GM12864 (cell line): ENCODE measurements at regions not wholly inside any gene's neighbourhood (a gene's known extent, or its start where the extent isn't known, plus 50 kb on each side); places are given as distances from the start of the nearest gene placed in this dataset.

Experiments used
- DNase-seq: peaks from one replicate; pipeline ENCODE4 v3.0.0-alpha.2; 2011; ENCODE audit warnings: low read depth
- H3K4me3 ChIP-seq: 2 replicates; pipeline ENCODE4 v1.5.1; 2011; ENCODE audit warnings: mild to moderate bottlenecking, low read depth, low read length, control low read depth
- TF ChIP-seq, protein P1 (sequence below): IDR thresholded peaks from 2 replicates; pipeline ENCODE4 v1.5.1; 2011; ENCODE audit warnings: low read depth, mild to moderate bottlenecking, moderate library complexity, low read length, control low read depth, inconsistent platforms; ENCODE audit errors: missing control alignments

- no peak for DNase-seq
- H3K4me3 ChIP-seq = no peak overlapping the region
- TF ChIP-seq, protein P1, sequence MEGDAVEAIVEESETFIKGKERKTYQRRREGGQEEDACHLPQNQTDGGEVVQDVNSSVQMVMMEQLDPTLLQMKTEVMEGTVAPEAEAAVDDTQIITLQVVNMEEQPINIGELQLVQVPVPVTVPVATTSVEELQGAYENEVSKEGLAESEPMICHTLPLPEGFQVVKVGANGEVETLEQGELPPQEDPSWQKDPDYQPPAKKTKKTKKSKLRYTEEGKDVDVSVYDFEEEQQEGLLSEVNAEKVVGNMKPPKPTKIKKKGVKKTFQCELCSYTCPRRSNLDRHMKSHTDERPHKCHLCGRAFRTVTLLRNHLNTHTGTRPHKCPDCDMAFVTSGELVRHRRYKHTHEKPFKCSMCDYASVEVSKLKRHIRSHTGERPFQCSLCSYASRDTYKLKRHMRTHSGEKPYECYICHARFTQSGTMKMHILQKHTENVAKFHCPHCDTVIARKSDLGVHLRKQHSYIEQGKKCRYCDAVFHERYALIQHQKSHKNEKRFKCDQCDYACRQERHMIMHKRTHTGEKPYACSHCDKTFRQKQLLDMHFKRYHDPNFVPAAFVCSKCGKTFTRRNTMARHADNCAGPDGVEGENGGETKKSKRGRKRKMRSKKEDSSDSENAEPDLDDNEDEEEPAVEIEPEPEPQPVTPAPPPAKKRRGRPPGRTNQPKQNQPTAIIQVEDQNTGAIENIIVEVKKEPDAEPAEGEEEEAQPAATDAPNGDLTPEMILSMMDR = no peak
These were observed 874.0 kb upstream of the EPHA5 start for GRCh38 chr4:66544281-66544680.

- no peak for DNase-seq
- TF ChIP-seq, protein P1 = no peak
- no peak overlapping the region for H3K4me3 ChIP-seq
These were observed 869.5 kb upstream of the EPHA5 start for GRCh38 chr4:66539745-66540144.

DNA sequence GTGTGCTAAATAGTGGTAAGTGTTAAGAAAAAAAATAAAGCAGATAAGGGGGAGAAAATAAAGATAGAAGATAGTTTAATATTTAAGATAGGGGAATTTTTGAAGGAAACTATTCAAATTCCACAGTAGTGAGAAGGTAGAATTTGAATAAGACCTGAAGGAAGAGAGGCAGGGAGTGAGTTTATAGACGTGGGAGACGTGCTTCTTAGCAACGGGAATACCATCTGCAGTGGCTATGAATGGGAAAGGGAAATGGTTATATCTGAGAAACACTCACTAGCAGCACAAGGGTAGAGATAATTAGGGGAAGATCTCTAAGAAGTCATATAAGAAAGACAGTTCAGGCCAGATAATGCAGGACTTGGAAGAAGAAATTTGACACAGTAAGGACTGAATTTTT lies 854.5 kb upstream of the EPHA5 start:
- DNase-seq = no peak
- TF ChIP-seq, protein P1 = no peak
- no peak overlapping the region for H3K4me3 ChIP-seq

GRCh38 chr4:66522244-66522643 lies 852.0 kb upstream of the EPHA5 start:
- DNase-seq = no peak
- TF ChIP-seq, protein P1 = no peak
- H3K4me3 ChIP-seq = no peak overlapping the region

- TF ChIP-seq, protein P1 = no peak
- DNase-seq = no peak
- H3K4me3 ChIP-seq = no peak overlapping the region
These were observed 846.7 kb upstream of the EPHA5 start for GRCh38 chr4:66516940-66517339.

- TF ChIP-seq, protein P1 = no peak
- DNase-seq = no peak
- no peak overlapping the region for H3K4me3 ChIP-seq
These were observed 836.7 kb upstream of the EPHA5 start for GRCh38 chr4:66506985-66507384.

GRCh38 chr4:66501997-66502396 lies 831.7 kb upstream of the EPHA5 start:
- H3K4me3 ChIP-seq = no peak overlapping the region
- TF ChIP-seq, protein P1 = no peak
- DNase-seq = no peak
